Hepatic stellate cell (primary cell): ENCODE measurements at regions not wholly inside any gene's neighbourhood (a gene's known extent, or its start where the extent isn't known, plus 50 kb on each side); places are given as distances from the start of the nearest gene placed in this dataset.

Source experiments
- DNase-seq: peaks from one replicate; pipeline ENCODE4 v3.0.0; 2011; ENCODE audit warnings: low spot score

- no peak for DNase-seq
These were observed 273.2 kb upstream of the MPDZ start for GRCh38 chr9:13552606-13553215.

GRCh38 chr9:13550519-13550918 is 271.0 kb upstream of the MPDZ start:
- no peak for DNase-seq

GRCh38 chr9:13548535-13548934 is 269.0 kb upstream of the MPDZ start:
- no peak for DNase-seq

- no peak for DNase-seq
These were observed 255.6 kb upstream of the MPDZ start for GRCh38 chr9:13535141-13535540.

GRCh38 chr9:13534006-13534405 is 254.5 kb upstream of the MPDZ start:
- DNase-seq, result no peak

GRCh38 chr9:13532407-13532806 is 252.9 kb upstream of the MPDZ start:
- DNase-seq, result no peak

- no peak for DNase-seq
These were observed 250.0 kb upstream of the MPDZ start for GRCh38 chr9:13529321-13530104.

GRCh38 chr9:13524245-13524644 is 244.8 kb upstream of the MPDZ start:
- no peak for DNase-seq

GRCh38 chr9:13520069-13520468 is 240.6 kb upstream of the MPDZ start:
- no peak for DNase-seq

- DNase-seq, result peak; percentile 4
These were observed 234.4 kb upstream of the MPDZ start for GRCh38 chr9:13513716-13514444.

GRCh38 chr9:13513286-13513685 is 233.8 kb upstream of the MPDZ start:
- DNase-seq, result no peak

GRCh38 chr9:13508681-13509080 is 229.2 kb upstream of the MPDZ start:
- DNase-seq, result no peak

GRCh38 chr9:13508086-13508485 is 228.6 kb upstream of the MPDZ start:
- DNase-seq, result no peak

- no peak for DNase-seq
These were observed 226.3 kb upstream of the MPDZ start for GRCh38 chr9:13505797-13506196.

GRCh38 chr9:13503599-13503998 is 224.1 kb upstream of the MPDZ start:
- DNase-seq, result no peak

- DNase-seq, result no peak
These were observed 223.0 kb upstream of the MPDZ start for GRCh38 chr9:13502484-13502883.

GRCh38 chr9:13501018-13501417 is 221.5 kb upstream of the MPDZ start:
- no peak for DNase-seq

GRCh38 chr9:13500034-13500433 is 220.5 kb upstream of the MPDZ start:
- DNase-seq, result no peak

GRCh38 chr9:13493697-13494096 is 214.2 kb upstream of the MPDZ start:
- DNase-seq, result no peak

- DNase-seq, result no peak
These were observed 212.3 kb upstream of the MPDZ start for GRCh38 chr9:13491493-13492424.

- no peak for DNase-seq
These were observed 211.6 kb upstream of the MPDZ start for GRCh38 chr9:13491138-13491492.

GRCh38 chr9:13487936-13488335 is 208.4 kb upstream of the MPDZ start:
- DNase-seq, result no peak
